Suprapubic skin (tissue), 4 donors: ENCODE measurements at regions not wholly inside any gene's neighbourhood (a gene's known extent, or its start where the extent isn't known, plus 50 kb on each side); places are given as distances from the start of the nearest gene placed in this dataset.

Experiments
- DNase-seq, 2 donors: peaks; one replicate each; pipeline ENCODE4 v3.0.0-alpha.2; 2019; ENCODE audit warnings: low spot score in 2 of 2
- H3K27ac ChIP-seq: fragments of 200-600 bp; sonication (generic); one replicate; pipeline ENCODE4 v1.5.1; 2019
- H3K27me3 ChIP-seq: fragments of 200-600 bp; sonication (generic); one replicate; pipeline ENCODE4 v1.5.1; 2019
- H3K36me3 ChIP-seq: fragments of 200-600 bp; sonication (generic); one replicate; pipeline ENCODE4 v1.5.1; 2019
- H3K4me1 ChIP-seq: fragments of 200-600 bp; sonication (generic); one replicate; pipeline ENCODE4 v1.5.1; 2019
- H3K4me3 ChIP-seq: fragments of 200-600 bp; sonication (generic); one replicate; pipeline ENCODE4 v1.5.1; 2019; ENCODE audit warnings: mild to moderate bottlenecking
- H3K9me3 ChIP-seq: fragments of 200-600 bp; sonication (generic); one replicate; pipeline ENCODE4 v1.5.1; 2019
- EP300 ChIP-seq: sonication (generic); formaldehyde crosslinking; IDR thresholded peaks from one replicate; pipeline ENCODE4 v1.6.1; 2017; ENCODE audit warnings: antibody characterized with exemption
- POLR2A ChIP-seq, 2 donors: fragments of 450-650 bp; IDR thresholded peaks; one replicate each; pipeline ENCODE4 v1.6.1; 2017; ENCODE audit warnings: antibody characterized with exemption in 2 of 2, mild to moderate bottlenecking in 2 of 2, moderate library complexity in 2 of 2
- POLR2AphosphoS5 ChIP-seq, 3 donors: sonication (generic); formaldehyde crosslinking; IDR thresholded peaks; one replicate each; pipeline ENCODE4 v1.6.1; 2017; ENCODE audit warnings: antibody characterized with exemption in 3 of 3
- whole genome bisulfite sequencing: methylation state at CpG from one replicate; pipeline ENCODE4 v1.1.5; 2018; 5-methylcytosine and 5-hydroxymethylcytosine counted together
- TF ChIP-seq, protein P1 (sequence below), 2 donors: fragments of 200-600 bp in 1 of 2; fragments of 450-650 bp in 1 of 2; sonication (generic) in 1 of 2; IDR thresholded peaks; one replicate each; pipeline ENCODE4 v1.5.1; 2016 to 2019; ENCODE audit warnings: antibody characterized with exemption in 2 of 2, mild to moderate bottlenecking in 1 of 2, moderate library complexity in 1 of 2

DNA sequence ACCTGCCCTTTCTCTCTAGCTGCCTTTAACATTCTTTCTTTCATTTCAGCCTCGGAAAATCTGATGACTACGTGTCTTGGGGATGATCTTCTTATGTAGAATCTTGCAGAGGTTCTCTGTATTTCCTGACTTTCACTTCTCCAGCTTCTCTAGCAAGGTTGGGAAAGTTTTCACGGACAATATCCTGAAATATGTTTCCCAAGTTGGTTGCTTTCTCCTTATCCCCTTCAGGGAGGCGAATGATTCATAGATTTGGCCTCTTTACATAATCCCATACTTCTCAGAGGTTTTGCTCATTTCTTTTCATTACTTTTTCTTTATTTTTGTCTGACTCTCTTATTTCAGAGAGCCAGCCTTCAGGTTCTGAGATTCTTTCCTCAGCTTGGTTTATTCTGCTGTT is 62.1 kb upstream of the CCDC54 start:
- 75% methylated on average over 4 of the region's 4 CpGs for WGBS

DNA sequence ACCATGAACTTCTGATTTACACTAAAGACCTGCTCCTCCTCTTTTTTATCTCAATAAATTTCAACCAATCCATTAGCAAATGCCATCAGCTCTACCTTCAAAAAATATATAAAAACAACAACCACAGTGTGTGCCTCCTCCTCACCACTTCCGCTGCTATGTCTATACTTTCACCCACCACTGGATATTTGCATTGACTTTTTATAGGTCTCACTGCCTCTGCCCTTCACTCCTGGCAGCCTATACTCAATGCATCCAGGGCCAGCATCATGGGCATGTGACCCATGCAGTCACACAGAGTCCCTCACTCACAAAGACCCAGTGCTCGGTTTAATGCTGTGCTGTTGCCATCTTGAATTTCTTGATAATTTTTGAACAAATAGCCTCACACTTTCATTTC is 53.5 kb upstream of the CCDC54 start:
- WGBS = 93% methylated on average over 2 of the region's 2 CpGs
- Histone ChIP-seq H3K4me3 (no peak overlapping the region), H3K27me3 (no peaks in the 10 kb centered on the region), H3K9me3 (no peaks in the 10 kb centered on the region), H3K36me3 (no peaks in the 10 kb centered on the region), H3K27ac (no peak overlapping the region), H3K4me1 (no peaks in the 10 kb centered on the region)
- DNase-seq = no peak
- no peak for TF ChIP-seq POLR2AphosphoS5 (IDR thresholded peaks at IDR 0.05)
- TF ChIP-seq, protein P1, sequence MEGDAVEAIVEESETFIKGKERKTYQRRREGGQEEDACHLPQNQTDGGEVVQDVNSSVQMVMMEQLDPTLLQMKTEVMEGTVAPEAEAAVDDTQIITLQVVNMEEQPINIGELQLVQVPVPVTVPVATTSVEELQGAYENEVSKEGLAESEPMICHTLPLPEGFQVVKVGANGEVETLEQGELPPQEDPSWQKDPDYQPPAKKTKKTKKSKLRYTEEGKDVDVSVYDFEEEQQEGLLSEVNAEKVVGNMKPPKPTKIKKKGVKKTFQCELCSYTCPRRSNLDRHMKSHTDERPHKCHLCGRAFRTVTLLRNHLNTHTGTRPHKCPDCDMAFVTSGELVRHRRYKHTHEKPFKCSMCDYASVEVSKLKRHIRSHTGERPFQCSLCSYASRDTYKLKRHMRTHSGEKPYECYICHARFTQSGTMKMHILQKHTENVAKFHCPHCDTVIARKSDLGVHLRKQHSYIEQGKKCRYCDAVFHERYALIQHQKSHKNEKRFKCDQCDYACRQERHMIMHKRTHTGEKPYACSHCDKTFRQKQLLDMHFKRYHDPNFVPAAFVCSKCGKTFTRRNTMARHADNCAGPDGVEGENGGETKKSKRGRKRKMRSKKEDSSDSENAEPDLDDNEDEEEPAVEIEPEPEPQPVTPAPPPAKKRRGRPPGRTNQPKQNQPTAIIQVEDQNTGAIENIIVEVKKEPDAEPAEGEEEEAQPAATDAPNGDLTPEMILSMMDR (IDR thresholded peaks at IDR 0.05) = no peak
- TF ChIP-seq EP300 = no peak
- no peak for TF ChIP-seq POLR2A (IDR thresholded peaks at IDR 0.05)

More for the DNA sequence above, 62.1 kb upstream of the CCDC54 start:
- Histone ChIP-seq H3K36me3 (no peaks in the 10 kb centered on the region), H3K9me3 (no peaks in the 10 kb centered on the region), H3K27me3 (no peaks in the 10 kb centered on the region), H3K4me3 (no peak overlapping the region), H3K27ac (no peak overlapping the region), H3K4me1 (no peaks in the 10 kb centered on the region)
- DNase-seq = no peak
- TF ChIP-seq POLR2AphosphoS5 (IDR thresholded peaks at IDR 0.05) = no peak
- TF ChIP-seq, protein P1 (IDR thresholded peaks at IDR 0.05) = no peak
- no peak for TF ChIP-seq EP300

DNA sequence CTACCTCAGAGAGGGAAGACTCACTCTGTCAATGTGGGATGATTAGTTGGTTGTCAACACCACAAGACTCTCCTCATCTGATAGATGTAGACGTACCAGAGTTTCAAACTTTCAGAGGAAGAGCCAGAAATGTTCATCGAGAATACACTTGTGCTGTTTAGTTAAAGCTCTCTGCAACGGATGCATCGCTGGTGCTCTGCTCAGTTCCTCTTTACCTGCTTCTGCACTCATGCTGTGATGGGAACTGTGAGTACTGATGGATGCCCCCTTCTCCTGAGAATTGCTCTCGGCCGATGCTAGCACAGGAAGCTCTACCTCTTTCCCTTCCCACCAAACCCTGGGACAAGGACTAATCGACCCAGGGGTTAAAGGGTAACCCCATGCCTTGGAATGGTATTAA is 51.8 kb upstream of the CCDC54 start:
- WGBS = 84% methylated on average over 7 of the region's 7 CpGs
- Histone ChIP-seq H3K4me1 (no peaks in the 10 kb centered on the region), H3K36me3 (no peaks in the 10 kb centered on the region), H3K9me3 (no peaks in the 10 kb centered on the region), H3K27me3 (no peaks in the 10 kb centered on the region), H3K27ac (no peak overlapping the region), H3K4me3 (no peak overlapping the region)
- TF ChIP-seq EP300 (no peak), POLR2AphosphoS5 (IDR thresholded peaks at IDR 0.05) (no peak), POLR2A (IDR thresholded peaks at IDR 0.05) (no peak)
- TF ChIP-seq, protein P1 (IDR thresholded peaks at IDR 0.05) = no peak
- DNase-seq = no peak
